ENCODE measurements at regions not wholly inside any gene's neighbourhood (a gene's known extent, or its start where the extent isn't known, plus 50 kb on each side); places are given as distances from the start of the nearest gene placed in this dataset.

GRCh38 chr20:17858450-17859001 lies 110.1 kb downstream of the SNX5 start:
- no peak for DNase-seq (ENCODE audit: extremely low read depth, low read depth, low spot score)

DNA sequence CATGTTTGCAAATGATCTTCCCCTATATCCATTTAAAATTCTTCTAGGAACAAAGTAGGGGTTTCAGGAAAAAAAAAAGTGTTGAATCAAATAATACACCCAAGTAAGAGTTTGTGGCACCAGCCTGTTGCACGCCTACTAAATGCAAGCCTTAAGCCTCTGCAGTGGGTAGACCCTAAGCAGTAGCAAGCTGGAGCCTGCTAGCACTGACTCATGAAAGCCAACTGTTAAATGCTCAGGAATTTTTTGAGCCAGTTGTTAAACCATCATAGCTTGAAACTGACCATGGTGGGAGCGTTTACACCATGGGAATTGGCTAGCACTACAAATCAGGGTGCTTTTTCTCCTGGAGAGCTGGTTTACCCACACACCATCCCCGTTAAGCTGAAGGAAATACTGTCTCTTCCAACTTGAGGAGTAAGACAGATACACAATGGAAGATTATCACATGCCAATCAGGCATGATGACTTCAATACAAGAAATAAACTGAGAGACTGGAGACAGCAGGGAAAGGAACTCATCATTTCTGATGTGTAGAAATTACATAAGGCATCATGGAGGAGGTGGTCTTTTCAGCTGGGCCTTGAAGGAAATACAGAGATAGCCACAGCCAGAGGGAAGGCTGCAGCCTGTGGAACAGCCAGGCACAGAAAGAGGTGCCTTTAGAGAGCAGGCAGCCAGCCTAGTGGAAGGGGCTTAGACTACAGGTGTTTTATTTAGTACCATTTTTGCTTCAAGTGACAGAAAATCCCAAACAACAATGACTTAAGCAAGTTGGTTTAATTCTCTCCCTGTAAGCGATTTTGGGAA lies 110.8 kb downstream of the SNX5 start:
- no peak for DNase-seq (ENCODE audit: extremely low read depth, low read depth, low spot score)

GRCh38 chr20:17856837-17857605 lies 111.6 kb downstream of the SNX5 start:
- no peak for DNase-seq (ENCODE audit: extremely low read depth, low read depth, low spot score)

DNA sequence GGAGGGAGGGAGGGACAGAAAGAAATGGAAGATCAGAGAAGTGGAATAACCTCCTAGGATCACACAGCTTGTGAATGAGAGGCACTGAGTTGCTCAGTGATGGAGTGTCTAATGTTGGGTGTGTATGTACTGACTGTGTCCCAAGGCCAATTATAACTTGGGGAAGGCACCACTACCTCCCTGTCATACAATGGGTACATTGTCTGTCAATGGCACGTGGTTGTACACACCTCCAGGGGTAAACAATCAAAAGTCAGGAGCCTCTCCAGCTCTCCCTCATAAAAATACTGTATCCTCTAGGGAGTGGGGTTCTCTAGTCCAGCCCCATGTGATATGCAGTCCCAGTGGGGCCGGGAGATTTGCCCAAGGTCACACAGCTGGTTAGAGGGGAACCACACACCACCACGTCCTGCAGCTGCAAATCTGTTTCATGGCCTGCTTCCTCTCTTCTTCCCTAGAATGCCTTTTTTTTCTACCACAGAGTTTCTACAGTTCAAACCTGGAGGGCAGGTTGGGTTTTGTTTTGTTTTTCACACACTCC lies 112.5 kb downstream of the SNX5 start:
- no peak for DNase-seq (ENCODE audit: extremely low read depth, low read depth, low spot score)

DNA sequence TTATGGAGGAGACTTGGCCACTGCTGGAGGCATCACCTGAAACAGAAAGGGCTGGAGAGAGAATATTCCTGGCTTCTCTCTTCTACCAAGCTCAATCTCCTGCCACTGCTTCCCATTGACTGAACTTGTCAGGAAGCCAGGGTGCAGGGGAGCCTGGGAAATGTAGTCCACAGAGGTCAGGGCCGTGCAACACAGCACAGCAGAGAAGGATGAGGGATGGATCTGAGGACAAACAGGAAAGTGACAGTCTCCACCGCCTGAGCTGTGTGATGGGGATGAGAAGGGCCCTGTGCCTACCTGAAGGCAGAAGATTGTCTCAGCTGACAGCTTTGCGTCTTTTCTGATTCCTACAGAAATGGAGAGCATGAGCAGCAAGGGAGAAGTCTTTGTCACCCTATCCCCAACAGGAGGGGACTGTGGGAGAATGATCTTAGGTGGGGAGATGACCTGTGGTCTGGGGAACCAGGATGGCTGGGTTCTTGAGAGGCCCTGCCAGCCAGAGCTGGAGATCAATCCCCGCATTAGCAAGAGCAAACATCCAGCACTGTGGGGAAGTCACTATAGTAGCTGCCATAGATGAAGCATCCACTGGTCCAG lies 114.2 kb downstream of the SNX5 start:
- DNase-seq (ENCODE audit: extremely low read depth, low read depth, low spot score) = no peak

DNA sequence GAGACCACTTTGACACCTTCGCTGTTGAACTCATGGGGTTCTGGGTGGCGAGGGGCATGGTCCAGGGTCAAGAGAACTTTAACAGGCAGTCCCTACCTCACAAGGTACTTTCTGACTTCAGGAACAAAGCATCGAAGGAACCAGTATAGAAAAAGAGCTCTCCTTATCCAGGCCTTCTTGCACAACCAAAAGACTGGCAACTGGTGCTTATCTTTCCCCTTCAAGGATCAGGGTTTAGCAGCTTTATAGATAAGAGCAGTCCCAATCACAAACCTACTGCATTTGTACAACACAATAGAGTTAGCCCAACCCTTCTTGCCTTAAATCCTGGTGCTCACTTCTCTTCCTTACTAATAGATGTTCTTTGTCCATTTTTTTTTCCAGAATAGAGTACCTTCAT lies 116.3 kb downstream of the SNX5 start:
- no peak for DNase-seq (ENCODE audit: extremely low read depth, low read depth, low spot score)

- DNase-seq (ENCODE audit: extremely low read depth, low read depth, low spot score) = no peak
These were observed 117.9 kb downstream of the SNX5 start for GRCh38 chr20:17850684-17851026.

DNA sequence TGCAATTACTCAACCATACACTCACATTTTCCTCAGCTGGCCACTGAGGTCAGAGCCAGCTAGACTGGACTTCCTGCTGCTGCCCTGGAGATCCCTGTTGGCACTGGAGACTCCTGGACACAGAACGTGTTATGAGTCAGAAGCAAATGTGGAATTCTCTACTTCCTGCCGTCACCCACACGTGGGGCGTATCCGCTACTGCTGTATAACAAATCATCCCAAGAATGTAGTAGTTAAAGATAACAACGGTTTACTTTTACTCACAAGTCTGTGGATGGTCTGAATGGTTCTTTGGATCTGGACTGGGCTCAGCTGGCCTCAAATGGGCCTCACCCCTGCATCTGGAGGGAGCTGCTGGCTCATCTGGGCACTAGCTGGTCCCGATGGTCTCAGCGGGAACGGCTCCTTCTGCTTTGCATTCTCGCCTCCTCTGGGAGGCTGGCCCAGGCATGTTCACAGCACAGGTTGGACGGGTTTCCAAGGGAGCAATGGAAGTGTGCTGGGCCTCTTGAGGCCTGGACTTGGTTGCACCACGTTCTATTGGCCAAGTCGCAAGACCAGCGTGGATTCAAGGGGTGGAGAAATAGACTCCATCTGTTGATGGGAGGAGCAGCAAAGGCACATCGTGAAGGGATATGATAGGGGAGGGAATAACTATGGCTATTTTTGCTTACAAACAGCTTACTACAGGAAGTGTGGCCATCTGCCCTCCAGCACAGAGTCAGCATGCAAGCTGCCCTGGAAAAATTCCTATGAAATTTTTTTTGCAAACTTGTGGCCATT lies 118.5 kb downstream of the SNX5 start:
- DNase-seq (ENCODE audit: extremely low read depth, low read depth, low spot score) = peak; percentile 90

DNA sequence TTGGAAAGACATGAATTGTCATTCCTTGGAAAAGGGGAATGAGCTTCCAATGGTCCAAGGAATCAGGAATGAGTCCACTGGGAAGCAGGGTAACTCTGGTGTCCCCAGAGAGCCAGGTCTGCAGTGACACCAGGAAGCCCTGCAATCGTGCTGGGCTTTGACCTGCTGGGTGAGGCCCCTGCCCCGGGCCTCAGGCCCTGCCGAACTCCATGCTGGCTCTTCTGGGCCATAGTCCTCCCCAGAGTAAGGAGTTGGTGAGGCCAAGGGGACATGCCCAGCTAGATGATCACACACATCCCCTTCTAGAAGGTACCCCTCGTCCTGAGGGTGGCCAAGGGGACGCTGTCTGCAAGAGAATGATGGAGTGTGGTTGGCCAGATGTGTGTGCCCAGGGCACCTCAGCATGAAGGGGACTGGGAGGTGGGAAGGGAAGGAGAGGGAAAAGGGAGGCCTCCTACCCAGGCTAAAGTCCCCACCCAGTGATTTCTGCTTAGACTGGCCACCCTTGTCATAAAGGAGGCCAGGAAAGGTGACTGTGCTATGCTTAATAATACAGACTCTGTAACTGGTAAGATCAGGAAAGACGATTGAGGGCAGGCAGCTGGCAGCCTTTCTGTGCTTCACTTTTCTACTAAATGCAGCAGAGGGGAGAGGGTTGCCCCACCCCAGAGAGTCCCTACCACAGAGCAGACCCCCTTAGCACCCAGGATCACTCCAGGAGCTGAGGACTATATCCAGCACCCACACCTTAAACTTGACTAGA lies 119.3 kb downstream of the SNX5 start:
- DNase-seq (ENCODE audit: extremely low read depth, low read depth, low spot score) = no peak

DNA sequence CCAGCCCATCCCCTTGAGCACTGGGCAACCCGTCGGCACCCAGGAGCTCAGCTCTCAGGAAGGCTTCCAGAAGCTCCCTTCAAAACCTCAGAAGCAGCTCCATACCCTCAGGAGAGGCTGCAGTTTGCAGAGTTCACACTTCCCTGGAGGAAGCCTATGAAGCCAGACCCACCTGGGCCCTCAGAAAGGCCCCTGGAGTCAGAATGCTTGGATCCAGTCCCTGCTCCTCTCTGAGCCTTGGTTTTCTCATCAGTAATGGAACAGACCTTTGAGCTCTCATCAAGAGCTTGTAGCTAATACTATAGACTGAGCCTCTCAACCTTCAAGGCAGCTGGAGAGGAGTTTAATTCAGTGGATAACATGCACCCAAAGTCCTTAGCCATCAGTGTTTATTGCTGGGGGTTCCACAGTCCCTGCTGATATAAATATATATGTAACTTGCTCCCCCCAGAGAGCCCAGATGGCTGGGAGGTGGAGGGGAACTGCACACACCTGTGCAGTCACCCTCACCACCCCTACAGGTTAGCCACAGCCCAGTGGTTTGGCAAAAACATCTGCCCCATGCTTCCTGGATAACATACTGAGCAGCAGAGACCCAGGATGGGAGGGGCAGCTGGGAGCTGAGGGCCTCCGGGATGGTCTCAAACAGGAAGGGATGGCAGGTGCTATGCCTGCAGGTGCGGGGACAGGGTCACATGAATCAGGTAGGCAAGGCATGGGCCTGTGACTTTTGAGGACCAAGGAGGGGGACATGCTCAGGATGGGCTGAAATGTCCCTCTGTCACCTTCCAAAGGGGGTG lies 120.1 kb downstream of the SNX5 start:
- DNase-seq (ENCODE audit: extremely low read depth, low read depth, low spot score) = no peak

- DNase-seq (ENCODE audit: extremely low read depth, low read depth, low spot score) = no peak
These were observed 122.7 kb downstream of the SNX5 start for GRCh38 chr20:17845701-17846475.

DNA sequence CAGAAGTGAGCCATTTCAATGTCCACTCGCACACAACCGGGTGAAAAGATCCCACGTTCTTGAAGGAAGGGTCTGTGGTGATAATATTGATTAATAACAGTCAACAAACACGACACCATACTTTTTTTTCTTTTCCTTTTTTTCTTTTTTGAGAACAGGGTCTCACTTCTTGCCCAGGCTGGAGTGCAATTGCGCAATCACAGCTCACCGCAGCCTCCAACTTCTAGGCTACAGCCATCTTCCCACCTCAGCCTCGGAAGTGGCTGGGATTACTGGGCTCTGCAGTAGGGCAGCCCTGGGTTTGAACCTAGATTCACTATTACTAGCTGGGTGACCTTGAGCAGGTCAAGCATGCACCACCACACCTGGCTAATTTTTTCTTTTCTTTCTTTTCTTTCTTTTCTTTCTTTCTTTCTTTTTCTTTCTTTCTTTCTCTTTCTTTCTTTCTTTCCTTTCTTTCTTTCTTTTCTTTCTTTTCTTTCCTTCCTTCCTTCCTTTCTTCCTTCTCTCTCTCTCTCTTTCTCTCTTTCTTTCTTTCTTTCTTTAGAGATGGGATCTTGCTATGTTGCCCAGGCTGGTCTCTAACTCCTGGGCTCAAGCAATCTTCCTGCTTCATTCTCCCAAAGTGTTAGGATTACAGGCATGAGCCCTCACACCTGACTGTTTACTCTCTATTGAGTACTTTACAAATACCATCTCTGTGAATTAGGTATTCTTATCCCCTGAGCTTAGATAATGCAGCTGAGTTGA lies 123.9 kb downstream of the SNX5 start:
- no peak for DNase-seq (ENCODE audit: extremely low read depth, low read depth, low spot score)

DNA sequence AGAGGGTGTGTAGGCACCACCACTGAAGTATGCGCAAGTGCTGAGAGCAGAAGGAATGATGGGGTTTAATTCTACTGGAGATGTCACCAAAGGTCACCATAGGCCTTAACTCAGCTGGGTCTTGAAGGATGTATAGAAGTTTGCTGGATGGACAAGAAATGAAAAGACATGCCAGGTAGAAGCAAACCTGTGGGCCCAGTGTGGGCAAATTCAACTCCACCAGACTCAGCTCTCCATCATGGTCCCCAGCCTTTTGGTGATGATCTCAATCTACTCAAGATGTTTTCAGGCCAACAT lies 124.5 kb downstream of the SNX5 start:
- no peak for DNase-seq (ENCODE audit: extremely low read depth, low read depth, low spot score)

DNA sequence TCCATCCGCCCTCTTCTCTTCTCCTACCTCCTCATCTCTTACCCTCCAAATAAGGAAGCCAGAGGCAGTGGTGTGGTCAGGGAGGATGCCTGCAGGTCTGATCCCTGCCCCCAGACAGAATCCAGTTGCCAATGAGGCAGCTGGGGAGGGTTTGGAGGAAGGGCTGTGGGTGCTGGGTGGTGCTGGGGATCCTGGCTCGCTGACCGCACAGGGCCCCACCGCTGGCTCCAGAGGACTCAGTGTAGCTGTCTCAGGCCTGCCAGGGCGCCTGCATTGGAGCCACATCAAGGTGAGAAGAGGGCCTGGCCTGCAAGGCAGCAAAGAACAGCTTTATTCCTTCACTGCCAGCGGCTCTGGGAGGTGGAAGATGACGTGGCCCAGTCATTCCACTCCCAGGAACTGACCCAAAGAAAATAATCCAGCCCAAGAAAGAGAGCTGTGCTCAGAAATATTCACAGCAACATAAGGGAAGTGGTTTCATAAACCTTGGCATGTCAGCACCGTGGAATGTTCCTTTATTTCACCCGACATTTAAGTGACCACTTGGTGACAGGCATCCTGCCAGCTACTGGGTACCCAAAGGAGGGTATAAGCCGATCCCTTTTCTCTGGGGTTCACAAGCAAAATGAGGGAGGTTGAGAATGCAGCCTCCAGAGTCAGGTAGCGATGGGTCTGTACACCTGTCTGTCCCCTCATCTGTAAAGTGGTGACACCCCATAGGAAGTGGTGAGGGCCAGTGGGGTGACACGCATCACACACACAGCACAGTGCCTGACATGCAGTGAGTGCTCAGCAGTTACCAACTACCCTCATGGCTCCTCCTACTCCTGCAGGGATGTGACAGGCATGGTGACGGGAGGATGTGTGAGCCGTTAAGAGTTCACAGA lies 125.1 kb downstream of the SNX5 start:
- peak; percentile 39 for DNase-seq (ENCODE audit: extremely low read depth, low read depth, low spot score)

DNA sequence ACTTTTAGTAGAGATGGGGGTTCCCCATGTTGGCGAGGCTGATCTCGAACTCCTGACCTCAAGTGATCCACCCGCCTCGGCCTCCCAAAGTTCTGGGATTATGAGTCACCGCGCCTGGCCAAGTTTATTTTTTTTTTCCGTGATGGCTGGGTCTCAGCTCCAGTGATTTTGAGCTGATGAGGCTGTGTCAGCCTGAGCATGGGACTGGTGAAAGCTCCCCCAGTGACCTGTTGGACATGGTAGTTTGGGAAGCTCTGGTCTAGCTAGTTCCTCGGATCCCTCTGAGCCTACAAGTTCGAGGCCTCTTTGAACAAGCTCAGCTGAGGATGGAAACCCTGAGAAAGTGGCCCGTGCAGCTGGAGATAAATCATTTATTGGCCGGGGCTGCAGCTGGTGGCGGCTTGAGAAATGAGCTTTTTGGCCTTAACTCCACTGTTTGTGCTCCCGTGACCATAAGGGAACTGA lies 126.8 kb downstream of the SNX5 start:
- DNase-seq (ENCODE audit: extremely low read depth, low read depth, low spot score) = no peak

DNA sequence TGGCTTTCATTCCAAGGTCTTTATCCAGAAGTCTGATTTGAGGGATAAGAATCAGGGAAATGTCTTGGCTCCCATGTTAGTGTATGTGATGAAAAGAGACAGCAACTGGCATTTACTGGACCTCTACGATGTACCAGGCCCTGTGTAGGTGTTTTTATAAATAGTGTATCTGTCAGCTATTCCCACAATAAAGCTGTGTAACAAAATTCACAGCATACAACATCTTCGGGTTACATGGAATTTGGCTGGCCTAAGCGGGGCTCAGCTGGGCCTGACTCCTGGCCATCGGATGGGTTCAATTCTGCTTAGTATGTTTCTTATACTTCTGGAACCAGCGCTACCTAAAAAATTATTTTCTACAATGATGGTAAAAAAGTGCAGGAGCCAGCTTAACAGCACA lies 128.2 kb downstream of the SNX5 start:
- no peak for DNase-seq (ENCODE audit: extremely low read depth, low read depth, low spot score)

DNA sequence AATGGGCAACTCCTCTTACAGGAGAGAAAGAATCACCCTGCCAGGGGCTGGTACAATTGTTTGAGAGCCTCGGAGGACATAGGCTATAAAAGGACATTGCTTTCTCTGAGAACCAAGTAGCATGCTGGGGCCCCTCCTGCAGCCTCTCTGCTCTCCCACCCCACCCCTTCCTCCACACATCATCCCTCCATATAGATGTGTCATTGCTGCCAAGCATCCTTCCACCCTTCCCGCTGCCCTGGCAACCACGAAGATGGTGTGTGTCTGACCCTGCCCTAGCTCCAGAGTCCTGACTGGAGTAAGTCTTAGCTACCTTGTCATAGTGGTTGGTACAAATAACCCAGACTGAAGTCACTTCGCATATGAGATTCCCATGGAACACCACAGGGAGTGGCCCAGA lies 129.7 kb downstream of the SNX5 start:
- DNase-seq (ENCODE audit: extremely low read depth, low read depth, low spot score) = no peak

Measured in glomerular endothelial cell (primary cell).